ENCODE measurements at regions not wholly inside any gene's neighbourhood (a gene's known extent, or its start where the extent isn't known, plus 50 kb on each side); places are given as distances from the start of the nearest gene placed in this dataset.

- Histone ChIP-seq H3K27me3 (ENCODE audit: control insufficient read depth, insufficient read depth, low read length) (no peaks in the 10 kb centered on the region), H3K4me3 (ENCODE audit: low read depth, low read length) (no peak overlapping the region), H3K36me3 (ENCODE audit: control insufficient read depth, insufficient read depth, low read length) (no peaks in the 10 kb centered on the region), H3K4me1 (ENCODE audit: control insufficient read depth, insufficient read depth, low read length) (no peaks in the 10 kb centered on the region), H3K27ac (ENCODE audit: low read depth, low read length) (no peak overlapping the region), H3K9me3 (ENCODE audit: control insufficient read depth, insufficient read depth, low read length) (no peaks in the 10 kb centered on the region)
- no peak for DNase-seq (ENCODE audit: low read depth in 4 of 6, low spot score in 6 of 6)
- no CpG with 5 or more reads among the region's 1 CpG for whole genome bisulfite sequencing (ENCODE audit: insufficient coverage)
Measured at GRCh38 chr3:177318559-177318958, 121.3 kb upstream of the TBL1XR1 start.

GRCh38 chr3:177320765-177321247, 123.5 kb upstream of the TBL1XR1 start:
- Histone ChIP-seq H3K27ac (ENCODE audit: low read depth, low read length) (no peak overlapping the region), H3K4me3 (ENCODE audit: low read depth, low read length) (no peak overlapping the region), H3K27me3 (ENCODE audit: control insufficient read depth, insufficient read depth, low read length) (no peaks in the 10 kb centered on the region), H3K4me1 (ENCODE audit: control insufficient read depth, insufficient read depth, low read length) (peaks cover 5% of the 10 kb centered on the region), H3K36me3 (ENCODE audit: control insufficient read depth, insufficient read depth, low read length) (no peaks in the 10 kb centered on the region), H3K9me3 (ENCODE audit: control insufficient read depth, insufficient read depth, low read length) (no peaks in the 10 kb centered on the region)
- DNase-seq (ENCODE audit: low read depth in 4 of 6, low spot score in 6 of 6): peak in 1 of 6 donors; percentile 21
- no CpG with 5 or more reads among the region's 4 CpGs for WGBS (ENCODE audit: insufficient coverage)

- Histone ChIP-seq H3K36me3 (ENCODE audit: control insufficient read depth, insufficient read depth, low read length) (no peaks in the 10 kb centered on the region), H3K4me1 (ENCODE audit: control insufficient read depth, insufficient read depth, low read length) (peaks cover 5% of the 10 kb centered on the region), H3K27ac (ENCODE audit: low read depth, low read length) (no peak overlapping the region), H3K9me3 (ENCODE audit: control insufficient read depth, insufficient read depth, low read length) (no peaks in the 10 kb centered on the region), H3K27me3 (ENCODE audit: control insufficient read depth, insufficient read depth, low read length) (no peaks in the 10 kb centered on the region), H3K4me3 (ENCODE audit: low read depth, low read length) (no peak overlapping the region)
- no peak for DNase-seq (ENCODE audit: low read depth in 4 of 6, low spot score in 6 of 6)
- no CpG with 5 or more reads among the region's 6 CpGs for WGBS (ENCODE audit: insufficient coverage)
Measured at GRCh38 chr3:177321819-177322218, 124.5 kb upstream of the TBL1XR1 start.

GRCh38 chr3:177322881-177323280, 125.6 kb upstream of the TBL1XR1 start:
- no peak for DNase-seq (ENCODE audit: low read depth in 4 of 6, low spot score in 6 of 6)
- Histone ChIP-seq H3K9me3 (ENCODE audit: control insufficient read depth, insufficient read depth, low read length) (no peaks in the 10 kb centered on the region), H3K4me3 (ENCODE audit: low read depth, low read length) (no peak overlapping the region), H3K36me3 (ENCODE audit: control insufficient read depth, insufficient read depth, low read length) (no peaks in the 10 kb centered on the region), H3K27me3 (ENCODE audit: control insufficient read depth, insufficient read depth, low read length) (no peaks in the 10 kb centered on the region), H3K4me1 (ENCODE audit: control insufficient read depth, insufficient read depth, low read length) (peaks cover 5% of the 10 kb centered on the region), H3K27ac (ENCODE audit: low read depth, low read length) (no peak overlapping the region)
- 93% methylated on average over 7 of the region's 10 CpGs for WGBS (ENCODE audit: insufficient coverage)

- H3K4me1 ChIP-seq (ENCODE audit: control insufficient read depth, insufficient read depth, low read length): peaks cover 3% of the 10 kb centered on the region
- H3K27me3 ChIP-seq (ENCODE audit: control insufficient read depth, insufficient read depth, low read length): no peaks in the 10 kb centered on the region
- whole genome bisulfite sequencing (ENCODE audit: insufficient coverage): 100% methylated on average over 2 of the region's 3 CpGs
- H3K36me3 ChIP-seq (ENCODE audit: control insufficient read depth, insufficient read depth, low read length): no peaks in the 10 kb centered on the region
- no peak overlapping the region for H3K27ac ChIP-seq (ENCODE audit: low read depth, low read length)
- no peaks in the 10 kb centered on the region for H3K9me3 ChIP-seq (ENCODE audit: control insufficient read depth, insufficient read depth, low read length)
- H3K4me3 ChIP-seq (ENCODE audit: low read depth, low read length): no peak overlapping the region
- DNase-seq (ENCODE audit: low read depth in 4 of 6, low spot score in 6 of 6): no peak
Measured at GRCh38 chr3:177329854-177330253, 132.6 kb upstream of the TBL1XR1 start.

GRCh38 chr3:177330779-177331178, 133.5 kb upstream of the TBL1XR1 start:
- WGBS (ENCODE audit: insufficient coverage): no CpG with 5 or more reads among the region's 6 CpGs
- no peaks in the 10 kb centered on the region for H3K27me3 ChIP-seq (ENCODE audit: control insufficient read depth, insufficient read depth, low read length)
- no peaks in the 10 kb centered on the region for H3K36me3 ChIP-seq (ENCODE audit: control insufficient read depth, insufficient read depth, low read length)
- H3K9me3 ChIP-seq (ENCODE audit: control insufficient read depth, insufficient read depth, low read length): no peaks in the 10 kb centered on the region
- H3K4me1 ChIP-seq (ENCODE audit: control insufficient read depth, insufficient read depth, low read length): no peaks in the 10 kb centered on the region
- no peak overlapping the region for H3K27ac ChIP-seq (ENCODE audit: low read depth, low read length)
- DNase-seq (ENCODE audit: low read depth in 4 of 6, low spot score in 6 of 6): no peak
- no peak overlapping the region for H3K4me3 ChIP-seq (ENCODE audit: low read depth, low read length)

- Histone ChIP-seq H3K36me3 (ENCODE audit: control insufficient read depth, insufficient read depth, low read length) (no peaks in the 10 kb centered on the region), H3K27ac (ENCODE audit: low read depth, low read length) (no peak overlapping the region), H3K4me1 (ENCODE audit: control insufficient read depth, insufficient read depth, low read length) (no peaks in the 10 kb centered on the region), H3K4me3 (ENCODE audit: low read depth, low read length) (no peak overlapping the region), H3K27me3 (ENCODE audit: control insufficient read depth, insufficient read depth, low read length) (no peaks in the 10 kb centered on the region), H3K9me3 (ENCODE audit: control insufficient read depth, insufficient read depth, low read length) (no peaks in the 10 kb centered on the region)
- no peak for DNase-seq (ENCODE audit: low read depth in 4 of 6, low spot score in 6 of 6)
- 100% methylated on average over 1 of the region's 3 CpGs for whole genome bisulfite sequencing (ENCODE audit: insufficient coverage)
Measured at GRCh38 chr3:177331203-177331835, 134.0 kb upstream of the TBL1XR1 start.

DNA sequence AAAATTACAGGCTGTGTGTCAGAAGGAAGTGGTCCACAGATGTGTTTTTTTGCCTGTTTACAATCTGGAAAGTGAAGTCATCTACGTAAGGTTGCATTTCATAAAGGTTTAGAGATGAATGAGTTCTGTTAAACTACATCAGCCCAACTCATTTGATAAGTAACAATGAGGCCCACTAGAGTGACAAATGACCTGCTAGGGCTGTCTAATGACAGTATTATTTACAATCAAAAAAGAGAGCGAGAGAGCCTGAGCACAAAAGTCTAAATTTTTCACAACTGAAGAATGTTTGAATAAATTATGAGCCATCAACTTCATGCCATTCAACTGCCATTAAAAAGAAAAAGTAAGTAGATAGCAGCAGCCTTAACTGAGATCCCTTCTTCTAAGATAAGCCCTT, 135.7 kb upstream of the TBL1XR1 start:
- Histone ChIP-seq H3K4me3 (ENCODE audit: low read depth, low read length) (no peak overlapping the region), H3K4me1 (ENCODE audit: control insufficient read depth, insufficient read depth, low read length) (peaks cover 4% of the 10 kb centered on the region), H3K9me3 (ENCODE audit: control insufficient read depth, insufficient read depth, low read length) (no peaks in the 10 kb centered on the region), H3K27me3 (ENCODE audit: control insufficient read depth, insufficient read depth, low read length) (no peaks in the 10 kb centered on the region), H3K27ac (ENCODE audit: low read depth, low read length) (no peak overlapping the region), H3K36me3 (ENCODE audit: control insufficient read depth, insufficient read depth, low read length) (no peaks in the 10 kb centered on the region)
- WGBS (ENCODE audit: insufficient coverage): no CpG with 5 or more reads among the region's 2 CpGs
- no peak for DNase-seq (ENCODE audit: low read depth in 4 of 6, low spot score in 6 of 6)

GRCh38 chr3:177333533-177334520, 136.5 kb upstream of the TBL1XR1 start:
- no peak for DNase-seq (ENCODE audit: low read depth in 4 of 6, low spot score in 6 of 6)
- Histone ChIP-seq H3K4me3 (ENCODE audit: low read depth, low read length) (no peak overlapping the region), H3K9me3 (ENCODE audit: control insufficient read depth, insufficient read depth, low read length) (no peaks in the 10 kb centered on the region), H3K27ac (ENCODE audit: low read depth, low read length) (no peak overlapping the region), H3K4me1 (ENCODE audit: control insufficient read depth, insufficient read depth, low read length) (peaks cover 4% of the 10 kb centered on the region), H3K27me3 (ENCODE audit: control insufficient read depth, insufficient read depth, low read length) (no peaks in the 10 kb centered on the region), H3K36me3 (ENCODE audit: control insufficient read depth, insufficient read depth, low read length) (no peaks in the 10 kb centered on the region)
- WGBS (ENCODE audit: insufficient coverage): 88% methylated on average over 4 of the region's 7 CpGs
